GM18511 (cell line): ENCODE measurements at regions not wholly inside any gene's neighbourhood (a gene's known extent, or its start where the extent isn't known, plus 50 kb on each side); places are given as distances from the start of the nearest gene placed in this dataset.

Source experiments
- ATAC-seq: cut with Tn5 transposase; IDR thresholded peaks from one replicate; pipeline ENCODE4 v1.9.1; 2021; ENCODE audit warnings: mild to moderate bottlenecking, moderate library complexity; ENCODE audit not compliant: unreplicated experiment

- no peak for ATAC-seq
Observed at GRCh38 chr1:72693899-72694298, 411.6 kb upstream of the NEGR1 start.

GRCh38 chr1:72693376-72693775, 411.0 kb upstream of the NEGR1 start:
- no peak for ATAC-seq

- ATAC-seq = no peak
Observed at GRCh38 chr1:72690871-72691270, 408.5 kb upstream of the NEGR1 start.

GRCh38 chr1:72678683-72679082, 396.3 kb upstream of the NEGR1 start:
- ATAC-seq = no peak

- no peak for ATAC-seq
Observed at GRCh38 chr1:72670902-72671301, 388.6 kb upstream of the NEGR1 start.

GRCh38 chr1:72662918-72663317, 380.6 kb upstream of the NEGR1 start:
- no peak for ATAC-seq

- ATAC-seq = no peak
Observed at GRCh38 chr1:72650843-72651435, 368.6 kb upstream of the NEGR1 start.

GRCh38 chr1:72649991-72650390, 367.7 kb upstream of the NEGR1 start:
- ATAC-seq = no peak

- no peak for ATAC-seq
Observed at GRCh38 chr1:72649211-72649888, 367.0 kb upstream of the NEGR1 start.

- no peak for ATAC-seq
Observed at GRCh38 chr1:72648465-72648864, 366.1 kb upstream of the NEGR1 start.

- ATAC-seq = no peak
Observed at GRCh38 chr1:72643142-72643541, 360.8 kb upstream of the NEGR1 start.

- no peak for ATAC-seq
Observed at GRCh38 chr1:72637593-72637992, 355.3 kb upstream of the NEGR1 start.

- no peak for ATAC-seq
Observed at GRCh38 chr1:72636631-72637030, 354.3 kb upstream of the NEGR1 start.

GRCh38 chr1:72635719-72636118, 353.4 kb upstream of the NEGR1 start:
- ATAC-seq = no peak

GRCh38 chr1:72634946-72635345, 352.6 kb upstream of the NEGR1 start:
- no peak for ATAC-seq

GRCh38 chr1:72631449-72631848, 349.1 kb upstream of the NEGR1 start:
- no peak for ATAC-seq

- ATAC-seq = peak; percentile 92
Observed at GRCh38 chr1:72623299-72623708, 341.0 kb upstream of the NEGR1 start.

- ATAC-seq = no peak
Observed at GRCh38 chr1:72620453-72620852, 338.1 kb upstream of the NEGR1 start.

- no peak for ATAC-seq
Observed at GRCh38 chr1:72606216-72606810, 324.0 kb upstream of the NEGR1 start.

GRCh38 chr1:72601035-72601674, 318.8 kb upstream of the NEGR1 start:
- ATAC-seq = no peak

GRCh38 chr1:72586023-72586685, 303.8 kb upstream of the NEGR1 start:
- no peak for ATAC-seq
